ENCODE measurements at regions not wholly inside any gene's neighbourhood (a gene's known extent, or its start where the extent isn't known, plus 50 kb on each side); places are given as distances from the start of the nearest gene placed in this dataset.
"Not testable (repeated sequence)": the region's sequence is repeated elsewhere in the genome, so short reads cannot be mapped to it uniquely, and the experiment has no call there.

GRCh38 chr15:21261965-21262850, 178.1 kb downstream of the POTEB3 start:
- DNase-seq = peak in 2 of 5 donors; percentile 12 to 25

DNA sequence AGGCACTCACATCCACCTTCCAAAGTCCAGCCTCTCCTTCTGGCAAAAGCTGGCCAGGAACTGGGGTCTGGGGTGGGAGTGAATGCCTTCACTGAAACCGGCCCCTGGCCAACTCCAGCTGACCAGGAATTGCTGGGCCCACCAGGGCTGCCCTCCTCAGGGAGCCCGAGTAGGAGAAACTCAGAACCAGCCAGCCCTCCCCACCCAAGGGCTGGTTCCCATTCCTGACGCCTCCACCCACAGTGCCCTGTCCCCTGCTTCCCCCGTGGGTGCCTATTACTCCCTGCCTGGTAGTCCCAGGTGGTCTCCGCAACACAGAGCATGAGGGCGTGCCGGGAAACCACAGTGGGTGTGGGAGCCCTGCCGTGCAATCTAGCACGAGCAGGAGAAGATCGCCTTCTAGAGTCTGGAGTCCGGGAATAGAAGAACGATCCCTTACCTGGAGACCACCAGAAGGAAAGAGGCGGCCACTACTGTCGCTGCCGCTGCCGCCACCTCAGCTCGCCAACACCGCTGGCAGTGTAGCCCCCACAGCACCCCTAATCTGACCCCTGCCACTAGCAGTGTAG, 178.8 kb downstream of the POTEB3 start:
- DNase-seq = peak in 1 of 5 donors; percentile 4

DNA sequence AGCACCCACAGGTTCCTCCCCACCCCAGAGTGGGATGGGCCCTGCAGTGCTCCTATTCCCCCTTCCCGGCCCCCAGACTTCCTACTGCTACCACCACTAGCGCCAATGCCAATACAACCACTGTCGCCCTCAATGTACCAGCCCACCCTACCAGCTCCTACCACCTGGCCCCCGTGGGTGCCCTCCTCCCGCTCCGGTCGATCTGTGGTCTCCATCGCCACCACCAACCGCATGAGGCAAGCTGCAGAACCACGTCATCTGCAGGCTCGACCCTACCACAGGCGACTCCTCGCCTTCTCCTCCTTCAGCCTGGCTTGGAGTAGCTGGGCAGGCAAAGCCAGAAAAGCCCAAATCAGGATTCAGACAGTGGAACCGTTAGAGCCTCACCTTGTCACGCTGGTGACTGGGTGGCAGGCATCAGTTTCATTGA, 179.3 kb downstream of the POTEB3 start:
- DNase-seq = peak in 1 of 5 donors; percentile 13

GRCh38 chr15:21258635-21259034, 181.7 kb downstream of the POTEB3 start:
- peak in 1 of 5 donors; percentile 3 for DNase-seq

DNA sequence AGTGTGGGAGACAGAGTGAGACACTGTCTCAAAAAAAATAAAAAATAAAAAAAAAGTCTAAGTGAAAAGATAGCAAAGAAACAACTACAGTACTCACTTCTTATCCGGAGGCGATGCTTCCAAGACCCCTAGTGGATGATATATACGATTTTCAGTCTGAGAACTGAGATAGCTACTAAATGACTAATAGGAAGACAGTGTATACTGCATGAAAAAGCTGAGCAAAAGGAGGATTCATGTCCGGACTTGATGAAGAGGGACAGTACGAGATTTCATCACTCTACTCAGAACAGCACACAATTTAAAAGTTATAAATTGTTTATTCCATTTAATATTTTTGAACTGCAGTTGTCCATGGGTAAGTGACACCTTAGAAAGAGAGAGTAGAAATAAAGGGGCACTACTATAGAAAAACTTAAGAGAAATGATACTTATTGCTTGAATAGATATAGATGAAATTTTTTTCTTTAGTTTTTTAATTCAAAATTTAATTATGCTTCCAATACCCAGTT, 190.7 kb downstream of the POTEB3 start:
- DNase-seq = not testable (repeated sequence)

All from T-helper 1 cell (primary cell).